SK-N-DZ (cell line): ENCODE measurements at regions not wholly inside any gene's neighbourhood (a gene's known extent, or its start where the extent isn't known, plus 50 kb on each side); places are given as distances from the start of the nearest gene placed in this dataset.

ENCODE experiments used
- DNase-seq: peaks from one replicate; pipeline ENCODE4 v3.0.0-alpha.2; 2015; ENCODE audit warnings: low spot score

- no peak for DNase-seq
Observed at GRCh38 chr10:31606841-31607240, 287.8 kb downstream of the ZEB1 start.

- DNase-seq, result no peak
Observed at GRCh38 chr10:31605861-31606525, 287.0 kb downstream of the ZEB1 start.

- no peak for DNase-seq
Observed at GRCh38 chr10:31605426-31605825, 286.4 kb downstream of the ZEB1 start.

DNA sequence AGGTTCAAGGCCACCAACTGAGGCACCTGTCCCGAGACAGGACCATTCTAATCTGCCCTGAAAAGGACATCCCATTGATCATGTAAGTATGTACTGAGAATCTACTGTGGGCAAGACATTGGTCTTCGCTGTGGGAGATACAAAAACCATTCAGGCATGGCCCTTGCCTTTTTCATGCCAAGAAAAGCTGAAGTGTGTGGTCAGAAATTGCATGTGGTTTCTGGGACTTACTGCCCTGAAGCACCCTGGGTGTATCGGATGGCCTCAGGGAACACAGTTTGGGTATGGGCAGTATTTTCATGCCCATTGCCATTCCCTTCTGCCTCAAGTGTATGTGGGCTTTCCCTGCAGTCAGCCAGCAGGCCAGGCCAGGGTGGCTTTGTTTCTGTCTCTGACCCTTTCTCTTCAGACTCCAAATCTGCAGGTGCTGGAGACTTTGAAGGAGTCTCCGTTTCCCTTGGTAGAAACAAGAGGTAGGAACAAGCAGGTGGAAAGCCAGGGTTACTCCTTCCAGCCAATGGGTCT, 285.7 kb downstream of the ZEB1 start:
- no peak for DNase-seq

DNA sequence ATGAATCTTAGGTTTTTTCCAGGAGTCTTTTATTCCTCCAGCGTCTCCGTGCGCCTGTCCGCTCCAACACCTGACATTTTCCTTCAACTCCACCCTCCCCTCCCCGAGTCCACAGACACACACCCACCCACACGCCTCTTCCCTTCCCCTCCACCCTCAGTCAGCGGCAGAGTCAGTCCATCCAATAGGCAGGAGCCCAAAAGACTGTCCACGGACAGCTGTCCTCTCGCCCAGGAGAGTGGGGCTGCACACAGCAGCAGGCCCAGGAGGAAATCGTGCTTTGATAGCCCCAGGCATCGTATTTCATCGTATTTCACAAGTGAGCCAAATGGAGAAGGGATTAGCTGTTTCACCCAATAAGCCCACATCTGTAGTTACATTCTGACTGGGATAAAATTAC, 285.1 kb downstream of the ZEB1 start:
- DNase-seq, result peak; percentile 43

GRCh38 chr10:31603235-31604087, 284.4 kb downstream of the ZEB1 start:
- peak; percentile 97 for DNase-seq

- DNase-seq, result peak; percentile 81
Observed at GRCh38 chr10:31602541-31603234, 283.7 kb downstream of the ZEB1 start.

DNA sequence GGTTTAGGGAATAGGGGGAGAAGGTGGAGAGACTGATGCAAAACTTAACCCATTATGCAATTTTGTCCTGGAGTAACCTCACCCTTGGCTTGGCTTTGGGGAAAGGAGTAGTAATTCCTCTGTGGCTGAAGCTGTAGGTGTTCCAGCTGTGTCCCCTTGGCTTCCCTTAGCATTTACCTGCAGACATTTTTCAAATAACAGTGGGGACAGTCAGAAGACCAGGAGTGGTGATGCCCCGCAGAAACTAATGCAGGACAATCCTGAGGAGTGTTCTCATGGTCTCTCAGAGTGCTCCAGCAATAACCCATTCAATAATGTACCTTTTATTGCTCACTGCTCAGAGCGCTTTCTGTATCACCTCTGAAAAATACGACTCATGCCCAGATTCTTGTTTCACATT, 282.1 kb downstream of the ZEB1 start:
- no peak for DNase-seq

GRCh38 chr10:31599626-31600504, 280.8 kb downstream of the ZEB1 start:
- no peak for DNase-seq

GRCh38 chr10:31596765-31597164, 277.7 kb downstream of the ZEB1 start:
- DNase-seq, result no peak

GRCh38 chr10:31595992-31596391, 277.0 kb downstream of the ZEB1 start:
- DNase-seq, result no peak

DNA sequence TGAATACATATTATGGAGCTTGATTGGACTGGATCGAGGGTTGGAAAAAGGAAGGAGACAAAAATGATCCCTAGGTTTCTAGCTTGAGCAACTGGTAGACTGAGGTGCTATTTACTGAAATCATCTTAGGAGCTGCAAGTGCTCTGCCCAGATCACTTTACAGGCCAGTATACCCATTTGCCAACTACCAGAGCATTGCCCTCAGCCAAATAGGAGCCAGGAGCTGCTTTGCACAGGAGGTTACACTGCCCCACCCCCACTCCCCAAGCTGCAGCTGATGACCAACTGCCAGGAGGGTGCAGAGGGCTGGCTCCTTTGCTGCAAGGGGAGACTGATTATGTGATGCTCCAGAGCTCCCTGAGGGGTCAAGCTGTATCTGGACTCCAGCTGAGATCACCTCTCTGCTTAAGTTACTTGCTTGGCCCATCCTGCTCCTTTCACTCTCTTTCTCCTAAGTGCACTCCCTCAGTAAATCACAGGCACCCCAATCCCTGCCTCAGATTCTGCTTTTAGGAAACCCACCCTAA, 275.4 kb downstream of the ZEB1 start:
- DNase-seq, result no peak

GRCh38 chr10:31593124-31593523, 274.1 kb downstream of the ZEB1 start:
- DNase-seq, result no peak

- DNase-seq, result no peak
Observed at GRCh38 chr10:31591569-31591968, 272.6 kb downstream of the ZEB1 start.

- no peak for DNase-seq
Observed at GRCh38 chr10:31590023-31590800, 271.2 kb downstream of the ZEB1 start.

DNA sequence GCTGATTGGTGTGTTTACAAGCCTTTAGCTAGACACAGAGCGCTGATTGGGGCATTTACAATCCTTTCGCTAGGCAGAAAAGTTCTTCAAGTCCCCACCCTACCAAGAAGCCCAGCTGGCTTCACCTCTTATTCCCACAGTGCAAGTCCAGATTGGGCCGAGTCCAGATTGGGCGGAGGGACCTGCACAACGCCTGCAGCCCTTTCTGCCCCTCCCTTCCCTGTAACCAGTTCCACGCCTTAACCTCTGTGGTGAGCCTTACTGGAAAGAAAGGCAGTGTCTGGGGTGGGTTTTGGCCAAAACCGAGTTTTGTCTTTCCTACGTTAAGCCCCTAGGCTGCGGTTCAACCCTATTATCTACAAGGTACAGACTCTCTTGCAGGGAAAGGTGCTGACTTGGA, 268.7 kb downstream of the ZEB1 start:
- no peak for DNase-seq

GRCh38 chr10:31586723-31587638, 268.0 kb downstream of the ZEB1 start:
- DNase-seq, result no peak

DNA sequence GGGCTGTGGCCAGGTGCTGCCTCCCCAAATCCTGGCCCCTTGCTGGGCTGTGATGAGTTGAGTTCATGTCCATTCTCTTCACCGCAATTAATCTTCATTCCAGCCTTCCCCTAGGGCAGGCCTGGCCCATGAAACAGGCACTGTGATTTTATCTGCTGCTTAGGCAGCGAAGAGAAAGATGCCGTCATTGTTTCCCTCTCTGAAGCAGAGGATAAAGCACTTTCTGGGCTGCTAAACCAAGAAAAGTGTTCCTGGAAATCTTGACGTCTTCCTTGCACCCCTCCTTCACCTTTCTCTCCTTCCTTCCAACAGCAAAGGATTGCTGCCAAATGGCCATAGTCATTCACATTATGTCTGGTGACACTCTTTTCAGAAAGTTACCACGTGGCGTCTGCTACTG, 265.9 kb downstream of the ZEB1 start:
- DNase-seq, result peak; percentile 74

DNA sequence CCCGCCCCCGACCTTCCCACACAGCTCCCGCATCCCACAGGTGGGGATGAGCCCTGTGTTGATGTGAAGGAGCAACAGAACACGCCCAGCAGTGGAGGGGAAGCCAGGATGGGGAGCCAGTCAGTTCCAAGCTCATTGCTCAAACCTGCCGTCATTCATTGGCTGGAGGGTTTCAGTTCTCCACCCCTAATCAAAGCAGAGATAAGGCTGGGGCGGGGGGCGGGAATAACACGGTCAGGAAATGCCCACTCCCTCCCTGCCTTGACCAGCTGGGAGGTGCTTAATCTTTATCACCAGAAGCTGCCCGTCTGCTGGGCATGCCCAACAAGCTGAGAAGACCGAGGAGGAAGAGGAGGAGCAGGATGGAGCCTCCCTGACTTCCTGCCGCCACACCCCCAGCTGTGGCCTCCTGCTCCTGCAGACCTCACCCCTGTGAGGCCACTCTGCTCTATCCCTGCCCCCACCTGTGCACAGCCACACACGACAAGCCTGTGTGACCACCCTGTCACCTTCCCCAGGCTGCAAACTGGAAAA, 265.1 kb downstream of the ZEB1 start:
- DNase-seq, result peak; percentile 38
